ENCODE measurements at regions not wholly inside any gene's neighbourhood (a gene's known extent, or its start where the extent isn't known, plus 50 kb on each side); places are given as distances from the start of the nearest gene placed in this dataset.

DNA sequence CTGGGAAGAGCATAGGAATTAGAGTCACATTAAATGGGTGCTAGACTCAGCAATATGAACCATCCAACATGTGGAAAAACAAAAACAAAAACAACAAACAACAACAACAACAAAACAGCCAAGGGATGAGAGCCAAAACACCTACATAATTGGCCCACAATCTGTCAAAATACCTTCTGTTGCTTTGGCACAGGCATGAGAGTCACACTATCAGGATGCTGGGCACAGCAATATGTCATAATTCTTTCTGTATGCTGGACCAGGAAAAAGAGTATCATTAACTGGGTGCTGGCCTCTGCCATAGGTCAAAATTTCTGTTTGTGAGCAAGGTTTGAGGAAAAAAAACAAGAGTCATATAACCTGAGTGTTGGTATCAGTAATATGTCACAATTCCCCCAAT is 979.1 kb upstream of the TSPY4 start:
- H3K4me1 ChIP-seq (ENCODE audit: insufficient read depth) = no peaks in the 10 kb centered on the region
- H3K36me3 Mint-ChIP-seq (ENCODE audit: low read depth) = no peaks in the 10 kb centered on the region
- no peak overlapping the region for H3K4me3 ChIP-seq
- no peak overlapping the region for H2AFZ ChIP-seq
- no peaks in the 10 kb centered on the region for H3K9me2 ChIP-seq (ENCODE audit: insufficient read depth)
- H3K27ac ChIP-seq (ENCODE audit: low read depth) = no peak overlapping the region
- H3F3A ChIP-seq (replicated peaks; ENCODE audit: low read depth) = no peaks in the 10 kb centered on the region
- DNase-seq (ENCODE audit: low spot score) (no peak), ATAC-seq (no peak)
- TF ChIP-seq STAT1 (IDR thresholded peaks at IDR 0.05; ENCODE audit: unreplicated experiment) = no peak
- TF ChIP-seq JUNB (IDR thresholded peaks at IDR 0.05; ENCODE audit: unreplicated experiment) = no peak
- TF ChIP-seq, protein P1, sequence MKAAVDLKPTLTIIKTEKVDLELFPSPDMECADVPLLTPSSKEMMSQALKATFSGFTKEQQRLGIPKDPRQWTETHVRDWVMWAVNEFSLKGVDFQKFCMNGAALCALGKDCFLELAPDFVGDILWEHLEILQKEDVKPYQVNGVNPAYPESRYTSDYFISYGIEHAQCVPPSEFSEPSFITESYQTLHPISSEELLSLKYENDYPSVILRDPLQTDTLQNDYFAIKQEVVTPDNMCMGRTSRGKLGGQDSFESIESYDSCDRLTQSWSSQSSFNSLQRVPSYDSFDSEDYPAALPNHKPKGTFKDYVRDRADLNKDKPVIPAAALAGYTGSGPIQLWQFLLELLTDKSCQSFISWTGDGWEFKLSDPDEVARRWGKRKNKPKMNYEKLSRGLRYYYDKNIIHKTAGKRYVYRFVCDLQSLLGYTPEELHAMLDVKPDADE (IDR thresholded peaks at IDR 0.05) = no peak
- no peak for TF ChIP-seq EZH2phosphoT487 (IDR thresholded peaks at IDR 0.05; ENCODE audit: unreplicated experiment)
- TF ChIP-seq ZNF331 (CRISPR knock-in tag; IDR thresholded peaks at IDR 0.05; ENCODE audit: low read depth) = no peak
- TF ChIP-seq POLR2AphosphoS5 (IDR thresholded peaks at IDR 0.05; ENCODE audit: low read depth) = no peak
- no peak for TF ChIP-seq NANOG (IDR thresholded peaks at IDR 0.05; ENCODE audit: borderline replicate concordance)
- TF ChIP-seq, protein P2, sequence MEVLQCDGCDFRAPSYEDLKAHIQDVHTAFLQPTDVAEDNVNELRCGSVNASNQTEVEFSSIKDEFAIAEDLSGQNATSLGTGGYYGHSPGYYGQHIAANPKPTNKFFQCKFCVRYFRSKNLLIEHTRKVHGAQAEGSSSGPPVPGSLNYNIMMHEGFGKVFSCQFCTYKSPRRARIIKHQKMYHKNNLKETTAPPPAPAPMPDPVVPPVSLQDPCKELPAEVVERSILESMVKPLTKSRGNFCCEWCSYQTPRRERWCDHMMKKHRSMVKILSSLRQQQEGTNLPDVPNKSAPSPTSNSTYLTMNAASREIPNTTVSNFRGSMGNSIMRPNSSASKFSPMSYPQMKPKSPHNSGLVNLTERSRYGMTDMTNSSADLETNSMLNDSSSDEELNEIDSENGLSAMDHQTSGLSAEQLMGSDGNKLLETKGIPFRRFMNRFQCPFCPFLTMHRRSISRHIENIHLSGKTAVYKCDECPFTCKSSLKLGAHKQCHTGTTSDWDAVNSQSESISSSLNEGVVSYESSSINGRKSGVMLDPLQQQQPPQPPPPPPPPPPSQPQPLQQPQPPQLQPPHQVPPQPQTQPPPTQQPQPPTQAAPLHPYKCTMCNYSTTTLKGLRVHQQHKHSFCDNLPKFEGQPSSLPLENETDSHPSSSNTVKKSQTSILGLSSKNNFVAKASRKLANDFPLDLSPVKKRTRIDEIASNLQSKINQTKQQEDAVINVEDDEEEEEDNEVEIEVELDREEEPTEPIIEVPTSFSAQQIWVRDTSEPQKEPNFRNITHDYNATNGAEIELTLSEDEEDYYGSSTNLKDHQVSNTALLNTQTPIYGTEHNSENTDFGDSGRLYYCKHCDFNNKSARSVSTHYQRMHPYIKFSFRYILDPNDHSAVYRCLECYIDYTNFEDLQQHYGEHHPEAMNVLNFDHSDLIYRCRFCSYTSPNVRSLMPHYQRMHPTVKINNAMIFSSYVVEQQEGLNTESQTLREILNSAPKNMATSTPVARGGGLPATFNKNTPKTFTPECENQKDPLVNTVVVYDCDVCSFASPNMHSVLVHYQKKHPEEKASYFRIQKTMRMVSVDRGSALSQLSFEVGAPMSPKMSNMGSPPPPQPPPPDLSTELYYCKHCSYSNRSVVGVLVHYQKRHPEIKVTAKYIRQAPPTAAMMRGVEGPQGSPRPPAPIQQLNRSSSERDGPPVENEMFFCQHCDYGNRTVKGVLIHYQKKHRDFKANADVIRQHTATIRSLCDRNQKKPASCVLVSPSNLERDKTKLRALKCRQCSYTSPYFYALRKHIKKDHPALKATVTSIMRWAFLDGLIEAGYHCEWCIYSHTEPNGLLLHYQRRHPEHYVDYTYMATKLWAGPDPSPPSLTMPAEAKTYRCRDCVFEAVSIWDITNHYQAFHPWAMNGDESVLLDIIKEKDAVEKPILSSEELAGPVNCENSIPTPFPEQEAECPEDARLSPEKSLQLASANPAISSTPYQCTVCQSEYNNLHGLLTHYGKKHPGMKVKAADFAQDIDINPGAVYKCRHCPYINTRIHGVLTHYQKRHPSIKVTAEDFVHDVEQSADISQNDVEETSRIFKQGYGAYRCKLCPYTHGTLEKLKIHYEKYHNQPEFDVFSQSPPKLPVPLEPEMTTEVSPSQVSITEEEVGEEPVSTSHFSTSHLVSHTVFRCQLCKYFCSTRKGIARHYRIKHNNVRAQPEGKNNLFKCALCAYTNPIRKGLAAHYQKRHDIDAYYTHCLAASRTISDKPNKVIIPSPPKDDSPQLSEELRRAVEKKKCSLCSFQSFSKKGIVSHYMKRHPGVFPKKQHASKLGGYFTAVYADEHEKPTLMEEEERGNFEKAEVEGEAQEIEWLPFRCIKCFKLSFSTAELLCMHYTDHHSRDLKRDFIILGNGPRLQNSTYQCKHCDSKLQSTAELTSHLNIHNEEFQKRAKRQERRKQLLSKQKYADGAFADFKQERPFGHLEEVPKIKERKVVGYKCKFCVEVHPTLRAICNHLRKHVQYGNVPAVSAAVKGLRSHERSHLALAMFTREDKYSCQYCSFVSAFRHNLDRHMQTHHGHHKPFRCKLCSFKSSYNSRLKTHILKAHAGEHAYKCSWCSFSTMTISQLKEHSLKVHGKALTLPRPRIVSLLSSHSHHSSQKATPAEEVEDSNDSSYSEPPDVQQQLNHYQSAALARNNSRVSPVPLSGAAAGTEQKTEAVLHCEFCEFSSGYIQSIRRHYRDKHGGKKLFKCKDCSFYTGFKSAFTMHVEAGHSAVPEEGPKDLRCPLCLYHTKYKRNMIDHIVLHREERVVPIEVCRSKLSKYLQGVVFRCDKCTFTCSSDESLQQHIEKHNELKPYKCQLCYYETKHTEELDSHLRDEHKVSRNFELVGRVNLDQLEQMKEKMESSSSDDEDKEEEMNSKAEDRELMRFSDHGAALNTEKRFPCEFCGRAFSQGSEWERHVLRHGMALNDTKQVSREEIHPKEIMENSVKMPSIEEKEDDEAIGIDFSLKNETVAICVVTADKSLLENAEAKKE (CRISPR knock-in tag; IDR thresholded peaks at IDR 0.05) = no peak
- TF ChIP-seq CREB1 (CRISPR knock-in tag; IDR thresholded peaks at IDR 0.05; ENCODE audit: low read depth) = no peak
- TF ChIP-seq, protein P3, sequence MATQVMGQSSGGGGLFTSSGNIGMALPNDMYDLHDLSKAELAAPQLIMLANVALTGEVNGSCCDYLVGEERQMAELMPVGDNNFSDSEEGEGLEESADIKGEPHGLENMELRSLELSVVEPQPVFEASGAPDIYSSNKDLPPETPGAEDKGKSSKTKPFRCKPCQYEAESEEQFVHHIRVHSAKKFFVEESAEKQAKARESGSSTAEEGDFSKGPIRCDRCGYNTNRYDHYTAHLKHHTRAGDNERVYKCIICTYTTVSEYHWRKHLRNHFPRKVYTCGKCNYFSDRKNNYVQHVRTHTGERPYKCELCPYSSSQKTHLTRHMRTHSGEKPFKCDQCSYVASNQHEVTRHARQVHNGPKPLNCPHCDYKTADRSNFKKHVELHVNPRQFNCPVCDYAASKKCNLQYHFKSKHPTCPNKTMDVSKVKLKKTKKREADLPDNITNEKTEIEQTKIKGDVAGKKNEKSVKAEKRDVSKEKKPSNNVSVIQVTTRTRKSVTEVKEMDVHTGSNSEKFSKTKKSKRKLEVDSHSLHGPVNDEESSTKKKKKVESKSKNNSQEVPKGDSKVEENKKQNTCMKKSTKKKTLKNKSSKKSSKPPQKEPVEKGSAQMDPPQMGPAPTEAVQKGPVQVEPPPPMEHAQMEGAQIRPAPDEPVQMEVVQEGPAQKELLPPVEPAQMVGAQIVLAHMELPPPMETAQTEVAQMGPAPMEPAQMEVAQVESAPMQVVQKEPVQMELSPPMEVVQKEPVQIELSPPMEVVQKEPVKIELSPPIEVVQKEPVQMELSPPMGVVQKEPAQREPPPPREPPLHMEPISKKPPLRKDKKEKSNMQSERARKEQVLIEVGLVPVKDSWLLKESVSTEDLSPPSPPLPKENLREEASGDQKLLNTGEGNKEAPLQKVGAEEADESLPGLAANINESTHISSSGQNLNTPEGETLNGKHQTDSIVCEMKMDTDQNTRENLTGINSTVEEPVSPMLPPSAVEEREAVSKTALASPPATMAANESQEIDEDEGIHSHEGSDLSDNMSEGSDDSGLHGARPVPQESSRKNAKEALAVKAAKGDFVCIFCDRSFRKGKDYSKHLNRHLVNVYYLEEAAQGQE (IDR thresholded peaks at IDR 0.05; ENCODE audit: unreplicated experiment) = no peak
- no peak for TF ChIP-seq ZNF114 (CRISPR knock-in tag; IDR thresholded peaks at IDR 0.05)
- H3K9me3 Mint-ChIP-seq = peaks cover 4% of the 10 kb centered on the region
- no peaks in the 10 kb centered on the region for H3K79me2 ChIP-seq (replicated peaks; ENCODE audit: insufficient read depth)
- H3K27me3 ChIP-seq (ENCODE audit: insufficient read depth) = no peaks in the 10 kb centered on the region
- H3K4me2 ChIP-seq = no peak overlapping the region
- H3K27me3 Mint-ChIP-seq (ENCODE audit: insufficient read depth, low read depth, poor library complexity) = no peaks in the 10 kb centered on the region
- no peaks in the 10 kb centered on the region for H3K36me3 ChIP-seq (ENCODE audit: insufficient read depth)
- H4K20me1 ChIP-seq (replicated peaks; ENCODE audit: insufficient read depth) = no peaks in the 10 kb centered on the region
- no peak overlapping the region for H3K27ac Mint-ChIP-seq
- no peaks in the 10 kb centered on the region for H3K4me1 Mint-ChIP-seq
- no peak overlapping the region for H3K4me3 Mint-ChIP-seq
